NOMO-1 treated with DMSO at 0.1 percent for 48 hours (cell line): ENCODE measurements at regions not wholly inside any gene's neighbourhood (a gene's known extent, or its start where the extent isn't known, plus 50 kb on each side); places are given as distances from the start of the nearest gene placed in this dataset.

Source experiments
- DNase-seq: peaks from one replicate; lab custom pipeline; 2025; ENCODE audit not compliant: unreplicated experiment; lab: John Stamatoyannopoulos, UW

DNA sequence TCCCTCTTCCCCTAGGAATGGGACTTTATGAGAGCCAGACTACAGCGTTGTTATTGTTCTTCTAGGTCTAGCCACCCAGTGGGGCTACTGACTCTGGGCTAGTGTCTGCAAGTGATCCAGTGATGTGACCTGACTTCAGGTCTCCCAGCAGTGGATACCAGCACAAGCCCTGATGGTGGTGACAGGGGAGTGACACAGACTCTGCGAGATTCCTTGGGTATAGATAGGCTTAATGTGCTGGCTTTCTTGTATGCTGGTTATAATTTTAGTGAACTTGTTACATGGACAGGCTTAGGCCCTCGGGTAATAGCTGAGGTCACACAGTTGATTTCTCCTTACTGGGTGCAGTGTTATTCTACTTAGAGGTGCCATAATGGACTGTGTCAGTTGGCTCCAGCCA is 106.9 kb downstream of the TBC1D30 start:
- DNase-seq, result no peak

DNA sequence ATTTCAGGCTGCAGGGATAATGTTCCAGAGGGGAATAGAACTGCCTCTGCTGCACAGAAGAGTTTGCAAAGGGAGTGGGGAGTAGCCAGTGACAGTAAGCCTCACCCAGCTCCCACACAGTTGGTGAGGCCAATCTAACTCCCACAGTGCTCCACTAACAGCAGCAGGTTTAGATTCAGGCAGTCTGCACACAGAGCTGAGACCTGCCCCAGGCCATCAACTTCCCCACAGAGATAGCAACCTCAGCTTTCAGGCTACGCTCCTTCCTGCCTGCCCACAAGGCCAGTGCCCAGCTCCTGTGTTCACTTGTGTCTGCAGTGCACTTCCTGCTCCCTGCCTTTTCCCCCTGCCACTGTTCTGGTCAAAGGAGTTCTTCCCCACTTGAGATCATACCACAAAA is 107.5 kb downstream of the TBC1D30 start:
- DNase-seq, result no peak

DNA sequence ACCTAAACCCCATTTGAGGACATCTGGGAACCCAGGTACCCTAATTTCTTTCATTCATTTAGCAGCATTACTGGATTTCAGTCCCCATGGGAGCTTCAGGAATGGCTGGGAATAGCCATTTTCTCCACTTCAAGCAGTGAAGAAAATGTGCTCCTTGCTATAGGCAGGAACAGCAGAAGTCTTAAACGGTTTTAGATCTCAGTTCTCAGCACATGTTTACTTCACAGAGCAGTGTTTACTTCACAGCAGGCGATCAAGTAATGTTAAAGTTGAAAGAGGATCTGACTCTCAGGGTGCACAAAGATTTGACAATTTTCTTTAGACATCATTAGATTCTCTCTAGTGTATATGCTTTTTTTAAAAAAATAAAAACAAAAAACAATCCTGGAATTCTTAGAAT is 109.3 kb downstream of the TBC1D30 start:
- DNase-seq, result no peak

DNA sequence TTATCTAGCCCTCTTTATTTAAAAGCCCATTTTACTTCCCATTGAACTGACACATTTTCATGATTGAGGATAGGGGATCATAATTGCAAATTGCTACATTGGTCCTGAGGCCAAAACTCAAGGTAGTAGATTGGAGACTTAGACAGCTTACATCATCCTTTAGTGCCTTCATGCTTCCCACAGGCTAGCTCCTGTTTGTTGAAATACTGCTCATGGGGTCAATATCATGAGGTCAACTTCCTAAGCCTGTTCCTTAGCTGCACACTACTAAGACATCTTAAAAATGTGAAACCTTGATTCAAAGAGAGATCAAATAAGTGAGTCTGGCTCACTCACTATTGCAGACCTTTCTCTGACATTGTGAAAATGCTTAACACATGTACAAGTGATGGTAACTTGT is 113.0 kb downstream of the TBC1D30 start:
- no peak for DNase-seq

DNA sequence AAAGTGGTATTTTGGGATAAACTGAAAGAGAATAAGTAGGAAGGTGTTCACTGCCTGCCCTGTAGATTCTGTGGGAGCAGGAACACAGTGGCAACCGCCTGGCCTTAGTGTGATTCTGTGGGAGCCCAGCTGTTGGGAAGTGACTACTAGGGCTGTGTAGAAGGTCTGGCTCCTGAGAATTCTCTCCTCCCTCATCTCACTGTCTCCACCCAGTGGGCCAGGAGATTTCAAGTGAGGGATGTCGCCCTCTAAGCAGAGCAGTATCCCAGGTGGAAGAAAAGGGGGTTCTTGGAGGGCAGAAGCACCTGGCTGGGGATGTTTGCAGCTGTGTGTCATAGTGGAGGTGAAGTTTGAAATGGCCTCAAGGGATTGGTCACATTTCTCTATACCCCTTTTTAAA is 113.7 kb downstream of the TBC1D30 start:
- DNase-seq, result no peak

DNA sequence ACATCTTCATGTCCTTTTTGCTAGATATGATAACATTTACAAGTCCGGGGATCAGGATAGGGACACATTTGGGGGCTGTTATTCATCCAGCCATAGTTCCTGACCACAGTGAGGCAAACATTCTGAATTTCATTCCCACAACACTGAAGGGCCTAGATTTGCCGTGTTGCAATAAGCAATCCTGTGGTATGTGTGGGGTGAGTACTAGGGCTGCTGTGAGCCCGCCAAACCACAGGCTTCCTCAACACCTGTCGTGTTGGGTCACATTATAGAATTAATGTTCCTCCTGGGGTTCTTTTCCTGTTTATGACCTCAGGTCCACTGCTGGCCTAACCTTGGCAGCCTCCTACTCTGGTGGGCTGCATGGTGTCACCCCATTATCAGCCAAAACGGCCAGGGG is 119.2 kb downstream of the TBC1D30 start:
- DNase-seq, result peak; percentile 13

DNA sequence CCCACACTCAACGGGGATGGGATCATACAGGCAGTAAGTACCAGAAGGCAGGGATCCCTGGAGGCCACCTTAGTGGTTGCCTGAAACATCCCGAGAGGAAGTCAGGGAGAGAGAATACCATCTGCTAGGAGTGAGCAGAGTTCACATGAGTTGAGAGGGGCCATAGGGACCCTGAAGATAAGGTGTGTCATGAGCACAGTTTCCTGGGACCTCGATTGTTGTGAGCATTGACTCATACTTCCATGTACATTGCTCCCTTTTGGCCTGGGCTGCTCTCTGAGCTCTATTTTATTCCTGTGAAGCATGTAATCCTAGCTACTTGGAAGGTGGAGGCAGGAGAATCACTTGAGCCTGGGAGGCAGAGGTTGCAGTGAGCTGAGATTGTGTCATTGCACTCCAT is 120.5 kb downstream of the TBC1D30 start:
- DNase-seq, result no peak

DNA sequence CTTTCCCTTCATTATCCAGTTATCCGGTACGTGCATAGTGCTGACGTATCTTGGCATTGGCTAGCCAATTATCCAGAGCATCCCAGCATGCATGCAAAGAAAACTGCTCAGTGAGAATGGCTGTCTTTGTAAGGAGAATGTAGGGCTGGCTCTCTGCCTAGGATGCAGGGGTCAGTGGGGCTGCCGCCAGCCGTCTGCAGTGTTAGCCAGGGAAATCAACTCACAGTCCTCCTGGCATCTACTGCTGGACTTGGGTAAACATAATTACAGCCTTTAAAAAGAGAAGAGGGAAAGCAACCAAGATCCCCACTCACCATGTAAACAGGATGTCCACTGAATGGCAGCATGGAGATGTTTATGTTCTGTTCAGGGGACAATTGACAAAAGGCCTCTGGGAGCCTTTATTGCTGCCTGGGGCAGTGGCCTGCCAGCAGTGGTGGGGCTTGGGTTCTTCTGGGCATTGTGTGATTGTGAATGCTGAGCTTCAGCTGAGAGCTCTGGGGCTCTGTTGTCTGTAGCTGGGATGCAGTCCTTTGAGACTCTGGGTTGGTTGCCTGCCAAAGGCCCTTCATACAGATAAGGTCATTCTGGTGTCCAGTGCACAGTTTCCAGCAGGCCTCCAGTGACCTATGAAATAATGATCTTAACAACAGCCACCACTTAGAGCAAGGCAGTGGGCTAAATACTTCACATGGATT is 121.8 kb downstream of the TBC1D30 start:
- DNase-seq, result no peak

DNA sequence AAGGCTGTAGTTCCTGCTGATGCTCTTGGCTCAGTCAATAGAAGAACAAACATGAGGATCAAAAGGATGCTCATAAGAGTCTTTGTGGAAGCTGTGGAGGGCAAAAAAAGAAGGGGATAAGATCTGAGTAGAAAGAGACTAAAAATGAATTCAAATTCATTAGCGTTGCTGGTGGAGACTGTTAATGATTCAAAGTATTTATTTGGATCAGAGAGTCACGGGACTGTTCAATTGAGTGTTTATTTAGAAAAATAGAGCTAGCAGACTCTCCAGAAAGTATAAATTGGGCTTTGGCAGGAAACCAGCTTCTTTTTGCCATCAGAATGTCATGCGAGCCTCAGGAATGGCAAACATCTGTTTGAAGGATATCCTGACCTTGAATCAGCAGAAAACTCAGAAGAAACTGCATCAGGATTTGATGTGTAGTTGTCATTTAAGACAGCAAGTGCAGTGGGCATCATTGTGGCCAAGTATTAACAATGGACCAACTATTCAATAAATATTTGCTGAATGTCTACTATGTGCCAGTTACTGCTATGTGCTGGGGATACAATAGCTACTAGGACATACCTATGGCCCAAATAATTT is 126.4 kb downstream of the TBC1D30 start:
- DNase-seq, result no peak

DNA sequence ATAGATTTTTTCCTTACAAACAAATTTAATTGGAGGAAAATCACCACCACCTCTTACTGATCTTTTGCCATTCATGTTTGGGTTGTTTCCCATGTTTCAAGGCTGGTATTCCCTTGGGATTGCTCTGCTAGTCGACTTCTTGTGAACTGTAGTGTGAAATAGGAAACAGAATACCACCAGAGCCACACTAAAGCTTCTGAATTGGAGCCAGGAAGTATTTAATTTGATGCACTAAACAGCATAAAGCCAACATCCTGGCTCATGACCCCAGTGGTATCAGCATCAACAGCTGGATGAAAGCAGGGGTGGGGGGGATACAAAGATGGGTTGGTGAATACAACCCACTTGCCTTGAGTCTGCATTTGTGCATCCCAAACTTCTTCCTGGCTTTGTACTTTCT is 127.5 kb downstream of the TBC1D30 start:
- DNase-seq, result no peak

DNA sequence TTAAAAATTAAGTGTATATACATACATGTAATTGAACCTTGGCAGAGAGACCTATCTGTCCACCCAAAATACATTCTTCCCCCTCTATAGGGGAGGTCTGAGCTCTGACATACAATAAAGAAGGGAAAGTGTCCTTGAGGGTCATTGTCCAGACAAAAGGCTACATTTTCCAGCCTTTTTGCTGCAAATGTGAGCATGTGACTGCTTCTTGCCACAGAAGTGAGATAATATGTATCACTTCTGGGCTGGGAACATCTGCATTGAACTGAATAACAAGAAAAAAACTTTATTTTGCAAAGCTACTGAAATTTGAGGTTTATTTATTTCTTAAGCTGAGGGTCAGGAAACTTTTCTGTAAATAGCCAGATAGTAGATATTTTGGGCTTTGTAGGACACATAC is 131.3 kb downstream of the TBC1D30 start:
- DNase-seq, result no peak

DNA sequence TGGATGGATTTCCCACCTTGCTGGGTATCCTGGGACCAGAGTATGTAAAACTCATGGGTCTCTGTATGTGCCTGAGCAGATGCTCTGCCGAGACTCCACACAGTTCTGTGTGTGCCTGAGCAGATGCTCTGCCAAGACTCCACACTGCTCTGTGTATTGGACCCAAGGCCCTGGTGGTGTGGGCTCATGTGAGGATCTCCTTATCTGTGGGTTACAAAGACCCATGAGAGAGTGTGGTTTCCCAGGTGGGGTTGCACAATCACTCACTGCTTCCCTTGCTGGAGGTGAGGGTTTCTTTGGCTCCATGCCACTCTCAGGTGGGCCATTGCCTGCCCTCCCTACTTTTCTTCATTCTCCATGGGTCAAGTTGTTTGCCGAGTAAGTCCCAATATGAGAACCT is 141.5 kb downstream of the TBC1D30 start:
- DNase-seq, result no peak

DNA sequence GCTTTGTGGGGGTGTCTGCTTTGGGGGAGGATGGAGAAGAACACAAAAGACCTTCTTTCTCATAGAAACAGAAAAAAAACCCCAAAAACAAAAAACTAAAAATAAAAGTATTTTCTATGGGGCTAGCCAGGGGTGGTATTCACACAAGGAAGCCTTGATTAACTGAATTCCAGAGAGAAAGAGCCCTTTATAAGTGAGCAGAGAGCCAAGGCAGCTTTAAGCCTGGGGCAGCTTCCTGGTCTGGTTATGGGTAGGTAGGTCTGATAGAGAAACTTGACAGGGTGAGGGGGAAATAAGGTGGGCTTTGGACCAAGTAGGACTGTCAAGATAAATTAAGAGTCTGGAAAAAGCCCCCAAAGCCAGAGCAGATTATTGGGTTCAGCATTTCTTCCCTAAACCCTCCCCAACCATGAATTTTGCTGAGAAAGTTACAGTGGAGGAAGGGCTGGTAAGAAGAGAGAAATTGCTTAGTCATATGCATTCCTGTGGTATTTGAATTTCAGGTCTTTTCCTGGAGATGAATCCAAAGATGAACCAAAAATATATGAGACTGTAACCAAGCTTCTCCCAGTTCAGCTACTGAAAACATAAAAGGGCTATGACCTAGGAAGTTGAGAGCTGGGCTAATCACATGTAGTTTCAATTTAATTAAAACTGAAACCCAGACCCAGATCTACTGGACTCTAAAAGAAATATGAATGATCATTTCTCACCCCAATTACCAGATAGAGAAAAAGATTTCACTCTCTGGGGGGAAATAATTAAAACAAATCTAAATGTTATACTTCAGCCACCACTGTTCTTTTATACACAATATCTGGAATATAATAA is 144.8 kb downstream of the TBC1D30 start:
- no peak for DNase-seq

DNA sequence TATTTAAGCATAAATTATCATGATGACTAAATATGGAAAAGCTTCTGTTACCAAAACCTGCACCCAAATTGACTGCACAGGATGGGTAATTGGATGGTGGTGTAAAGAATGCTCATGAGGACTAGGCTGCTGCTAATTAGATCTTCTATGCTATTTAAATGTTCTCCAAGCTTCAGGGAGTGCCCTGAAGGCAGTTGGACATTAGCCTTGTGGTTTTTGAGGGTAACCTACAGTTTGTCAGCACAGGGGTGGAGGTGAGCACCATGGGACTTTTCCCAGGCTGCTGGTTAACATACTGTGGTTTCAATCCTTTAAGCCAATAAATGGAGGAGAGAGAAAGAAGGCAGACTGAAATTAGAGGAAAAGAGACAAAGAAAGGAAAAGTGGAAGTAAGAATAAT is 145.0 kb downstream of the WIF1 start:
- no peak for DNase-seq

DNA sequence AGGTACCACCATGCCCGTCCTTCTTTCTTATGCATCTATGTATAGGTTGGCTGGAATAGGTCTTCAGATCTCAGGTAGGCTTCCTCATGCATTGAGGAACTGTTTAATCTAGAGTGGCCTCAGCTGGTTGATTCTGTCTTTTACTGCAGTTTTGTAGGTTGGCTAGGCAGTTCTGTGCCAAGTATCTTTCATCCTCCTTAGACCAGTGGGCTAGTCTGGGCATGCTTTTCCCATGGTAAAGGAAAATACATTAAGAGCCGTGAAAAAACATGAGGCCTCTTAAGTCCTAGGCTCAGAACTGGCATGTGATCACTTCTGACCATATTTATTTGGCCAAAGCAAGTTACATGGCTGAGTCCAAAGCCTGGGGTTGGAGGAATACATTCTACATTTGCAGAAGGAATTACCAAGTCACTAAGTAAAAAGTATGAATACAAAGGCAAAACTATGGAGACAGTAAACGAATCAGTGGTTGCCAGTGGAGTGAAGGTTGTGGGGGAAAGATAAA is 137.3 kb downstream of the WIF1 start:
- DNase-seq, result no peak

DNA sequence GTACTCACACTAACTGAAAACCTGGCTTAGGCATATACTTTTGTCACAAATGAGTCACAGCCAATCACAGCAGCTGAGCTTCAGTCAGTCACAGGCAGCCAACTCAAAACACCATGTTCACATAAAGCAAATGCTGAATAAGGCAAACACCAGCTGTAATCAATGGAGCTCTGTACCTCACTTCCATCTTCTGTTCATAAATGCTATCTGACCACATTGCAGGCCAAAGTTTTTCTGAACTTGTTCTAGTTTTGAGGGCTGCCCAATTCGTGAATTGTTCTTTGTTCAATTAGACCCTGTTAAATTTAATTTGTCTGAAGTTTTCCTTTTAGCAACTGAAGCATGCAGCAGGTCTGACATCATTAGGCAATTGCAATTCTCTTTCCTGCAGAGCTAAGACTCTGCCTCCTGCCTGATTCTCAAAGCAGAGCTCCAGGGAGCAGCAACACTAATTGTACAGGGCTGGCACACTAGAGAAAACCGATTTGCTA is 129.9 kb downstream of the WIF1 start:
- no peak for DNase-seq

DNA sequence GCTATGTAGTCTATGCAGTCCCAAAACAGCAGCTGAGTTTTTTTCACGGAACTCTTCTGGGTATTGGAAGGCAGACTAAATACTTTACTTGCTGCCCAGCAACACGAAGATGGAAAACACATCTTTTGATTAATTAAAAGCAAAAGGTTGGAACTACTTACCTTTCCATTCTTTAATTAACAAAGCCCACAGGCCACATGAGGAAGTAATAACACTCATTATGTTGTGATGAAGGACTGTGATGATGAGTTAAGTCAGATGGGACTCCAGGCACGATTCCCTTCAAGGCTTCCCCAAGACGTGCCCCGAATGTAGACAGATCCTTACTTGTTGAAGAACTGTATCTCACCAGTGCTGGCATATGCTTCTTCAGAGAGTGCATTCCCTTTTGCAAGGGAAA is 129.0 kb downstream of the WIF1 start:
- DNase-seq, result no peak

DNA sequence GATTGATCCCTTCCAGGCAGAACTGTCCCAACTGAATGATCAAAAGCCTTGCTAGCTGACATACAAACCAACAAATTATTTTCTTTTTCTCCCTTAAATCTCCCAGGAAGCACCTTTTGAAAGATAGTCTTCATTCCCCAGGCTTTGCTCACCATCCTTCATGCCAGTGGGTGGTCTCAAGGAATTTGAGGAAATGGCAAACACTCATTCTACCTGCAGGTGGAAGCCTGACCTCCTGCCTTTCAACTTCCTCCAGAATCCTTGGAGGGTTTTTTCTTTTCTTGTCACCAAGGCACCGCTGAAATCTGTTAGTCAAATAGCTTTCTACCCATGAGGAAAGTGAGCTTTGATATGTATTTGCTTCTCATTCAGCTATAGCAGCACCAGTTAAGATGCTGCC is 128.5 kb downstream of the WIF1 start:
- DNase-seq, result no peak

DNA sequence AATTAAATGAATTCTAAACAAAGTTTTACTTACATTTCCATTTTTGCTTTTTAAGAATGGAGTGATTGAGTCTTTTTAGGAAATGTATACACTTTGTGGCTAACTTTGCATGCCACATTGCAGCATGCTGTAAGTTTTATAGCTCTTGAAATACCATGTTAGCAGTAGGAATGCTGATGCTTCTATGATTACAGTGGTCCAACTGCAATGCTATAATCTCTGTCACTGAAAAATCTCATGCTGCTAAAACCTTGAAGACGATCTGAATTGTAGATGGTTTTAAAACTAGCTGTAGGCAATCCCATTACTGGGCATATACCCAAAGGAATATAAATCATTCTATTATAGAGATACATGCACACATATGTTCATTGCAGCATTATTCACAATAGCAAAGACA is 127.6 kb downstream of the WIF1 start:
- DNase-seq, result no peak

DNA sequence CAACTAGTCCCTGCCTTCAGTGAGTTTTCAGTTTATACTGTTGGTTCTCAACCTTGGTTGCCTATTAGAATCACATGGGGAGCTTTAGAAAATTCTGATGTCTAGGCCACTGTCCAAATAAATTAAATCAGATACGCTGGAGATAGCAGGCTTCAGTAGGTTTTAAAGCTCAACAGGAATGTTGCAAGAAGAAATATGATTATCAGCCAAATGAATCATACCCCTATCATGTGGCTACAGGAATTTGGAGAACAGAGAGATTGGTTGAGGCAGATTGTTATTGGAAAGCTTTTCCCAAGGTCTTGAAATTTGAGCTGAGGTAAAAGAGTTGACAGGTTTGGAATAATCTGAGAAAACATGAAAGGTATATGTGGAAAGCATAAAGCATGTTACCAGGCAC is 125.3 kb downstream of the WIF1 start:
- DNase-seq, result no peak

DNA sequence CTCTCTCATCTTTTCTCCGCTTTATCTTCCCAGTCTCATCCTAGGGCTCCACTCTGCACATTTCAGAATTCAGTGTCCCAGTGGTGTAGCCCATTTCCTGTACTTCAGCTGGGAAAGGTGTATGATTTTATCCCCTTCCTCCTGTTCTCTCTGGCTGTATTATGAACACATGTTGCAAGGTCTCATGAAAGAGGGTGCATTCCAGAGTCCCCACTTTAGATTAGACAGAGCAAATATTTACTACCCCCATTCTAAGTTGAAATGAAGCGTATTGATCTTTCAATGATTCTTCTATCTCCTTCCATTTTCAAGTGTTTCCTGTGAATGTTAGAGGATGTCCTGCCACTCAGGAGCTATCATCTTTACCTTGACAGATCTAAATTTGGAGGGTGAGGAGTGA is 123.2 kb downstream of the WIF1 start:
- DNase-seq, result no peak
